ENCODE measurements at regions not wholly inside any gene's neighbourhood (a gene's known extent, or its start where the extent isn't known, plus 50 kb on each side); places are given as distances from the start of the nearest gene placed in this dataset.

DNA sequence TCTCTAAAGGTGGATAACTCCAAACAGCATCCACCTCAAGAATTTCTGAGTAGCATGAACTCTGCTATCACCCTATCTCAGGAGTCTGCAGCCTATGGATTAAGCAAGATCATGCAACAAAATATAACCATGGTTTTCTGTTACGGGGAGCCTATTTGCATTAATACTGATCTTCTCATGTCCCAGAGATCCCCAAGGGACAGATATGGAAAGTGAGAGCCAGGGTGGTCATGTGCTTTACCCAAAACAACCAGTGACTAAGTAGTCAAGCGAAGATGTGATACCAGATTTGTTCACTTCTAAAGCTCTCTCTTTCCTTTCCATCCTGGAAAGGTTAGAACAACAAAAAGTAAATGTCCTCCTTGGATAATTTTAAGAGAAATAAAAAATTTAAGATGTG lies 125.1 kb downstream of the PRRX1 start:
- no peak for TF ChIP-seq CTCF (IDR thresholded peaks at IDR 0.05; ENCODE audit: low read depth, low read length)
- no peak for TF ChIP-seq POLR2A (IDR thresholded peaks at IDR 0.05; ENCODE audit: extremely low read depth, insufficient read length)
